ENCODE measurements at regions not wholly inside any gene's neighbourhood (a gene's known extent, or its start where the extent isn't known, plus 50 kb on each side); places are given as distances from the start of the nearest gene placed in this dataset.

- no peak for TF ChIP-seq ZNF274 (IDR thresholded peaks at IDR 0.05; ENCODE audit: low read depth, low read length)
Measured at GRCh38 chr13:95447814-95448213, 104.7 kb upstream of the CLDN10 start.

DNA sequence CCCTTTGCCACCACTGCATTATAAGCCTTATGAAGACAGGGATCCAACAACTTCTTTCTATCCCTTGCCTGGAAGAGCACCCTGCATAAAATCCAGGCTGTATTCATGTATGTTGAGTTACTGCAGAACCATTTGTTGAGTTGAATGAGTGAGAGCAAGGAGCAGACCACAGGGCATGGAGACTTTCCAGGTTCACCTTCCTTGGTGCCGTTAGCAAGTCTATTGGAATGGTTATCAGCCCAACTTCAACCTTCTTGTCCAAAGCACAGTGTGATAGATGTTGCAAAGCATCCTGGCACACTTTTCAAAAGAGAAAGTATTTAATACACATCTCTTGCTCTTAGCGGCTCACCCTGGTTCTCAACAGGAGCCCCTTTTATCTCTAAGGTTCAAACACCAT lies 100.9 kb upstream of the CLDN10 start:
- H3K4me3 ChIP-seq (ENCODE audit: low read length) = no peak overlapping the region
- TF ChIP-seq ZNF274 (IDR thresholded peaks at IDR 0.05; ENCODE audit: low read depth, low read length) = no peak

More at GRCh38 chr13:95447814-95448213, 104.7 kb upstream of the CLDN10 start:
- H3K4me3 ChIP-seq (ENCODE audit: low read length) = no peak overlapping the region

GRCh38 chr13:95452375-95452774 lies 100.1 kb upstream of the CLDN10 start:
- H3K4me3 ChIP-seq (ENCODE audit: low read length) = no peak overlapping the region
- TF ChIP-seq ZNF274 (IDR thresholded peaks at IDR 0.05; ENCODE audit: low read depth, low read length) = no peak

DNA sequence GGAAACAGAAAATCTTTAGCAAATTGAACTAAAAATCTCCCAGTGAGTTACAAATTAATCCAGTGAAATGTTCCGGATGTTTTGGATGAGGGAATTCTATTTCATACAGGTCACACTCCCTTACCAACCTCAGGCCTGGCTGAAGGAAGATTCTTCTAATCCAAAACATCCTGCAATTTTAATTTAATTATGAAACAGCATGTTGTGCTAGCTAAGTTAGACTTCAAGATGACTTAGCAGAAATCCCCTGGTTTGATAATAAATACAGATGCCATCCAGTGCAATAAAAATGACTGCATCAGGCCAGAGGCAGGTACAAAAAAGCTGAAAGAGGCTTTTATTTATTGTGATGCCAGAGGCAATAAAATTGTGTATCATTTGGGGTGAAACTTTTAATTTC lies 96.7 kb upstream of the CLDN10 start:
- TF ChIP-seq ZNF274 (IDR thresholded peaks at IDR 0.05; ENCODE audit: low read depth, low read length) = no peak
- H3K4me3 ChIP-seq (ENCODE audit: low read length) = no peak overlapping the region

DNA sequence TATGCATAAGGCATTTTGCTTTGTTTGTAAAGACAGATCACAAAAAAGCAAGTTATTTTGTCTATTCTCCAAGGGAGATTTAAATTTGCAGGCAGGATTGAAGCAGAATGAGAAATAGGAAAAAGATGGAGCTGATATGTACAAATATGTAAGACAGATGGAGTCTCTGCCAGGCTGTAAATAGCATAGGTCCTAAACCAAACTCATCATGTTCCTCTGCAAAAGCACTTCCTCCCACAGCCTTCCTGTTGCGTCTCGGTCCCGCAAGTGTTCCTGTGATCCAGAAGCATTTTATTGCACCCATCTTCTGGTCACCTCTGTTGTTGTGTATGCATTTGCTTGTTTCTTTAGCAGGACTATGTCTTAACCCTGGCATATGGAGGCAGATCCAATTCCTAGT lies 95.7 kb upstream of the CLDN10 start:
- TF ChIP-seq ZNF274 (IDR thresholded peaks at IDR 0.05; ENCODE audit: low read depth, low read length) = no peak
- peak overlapping the region; percentile 53; the same call in 1 of the 2 replicates for H3K4me3 ChIP-seq (ENCODE audit: low read length)

DNA sequence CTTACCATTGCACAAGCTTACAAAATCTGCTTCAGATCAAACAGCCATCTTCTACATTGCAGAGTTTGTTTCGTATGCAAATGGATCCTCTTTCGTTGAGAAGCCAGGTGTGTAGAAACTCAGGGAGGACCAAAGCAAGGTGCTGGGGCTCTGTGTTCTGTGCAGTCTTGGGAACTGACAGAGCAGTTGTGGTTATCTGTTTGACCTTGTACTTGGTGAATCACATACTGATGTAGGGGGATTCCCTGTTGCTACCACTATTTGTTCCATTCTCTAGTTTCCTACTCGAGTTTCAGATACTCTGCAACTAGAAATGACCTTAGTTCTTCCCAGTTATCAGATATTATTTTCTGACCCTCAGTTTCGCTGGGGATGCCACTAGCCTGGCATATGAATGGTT lies 95.2 kb upstream of the CLDN10 start:
- no peak for TF ChIP-seq ZNF274 (IDR thresholded peaks at IDR 0.05; ENCODE audit: low read depth, low read length)
- no peak overlapping the region for H3K4me3 ChIP-seq (ENCODE audit: low read length)

- TF ChIP-seq ZNF274 (IDR thresholded peaks at IDR 0.05; ENCODE audit: low read depth, low read length) = no peak
- no peak overlapping the region for H3K4me3 ChIP-seq (ENCODE audit: low read length)
Measured at GRCh38 chr13:95462801-95463200, 89.7 kb upstream of the CLDN10 start.

- TF ChIP-seq ZNF274 (IDR thresholded peaks at IDR 0.05; ENCODE audit: low read depth, low read length) = no peak
- H3K4me3 ChIP-seq (ENCODE audit: low read length) = no peak overlapping the region
Measured at GRCh38 chr13:95463531-95463930, 89.0 kb upstream of the CLDN10 start.

DNA sequence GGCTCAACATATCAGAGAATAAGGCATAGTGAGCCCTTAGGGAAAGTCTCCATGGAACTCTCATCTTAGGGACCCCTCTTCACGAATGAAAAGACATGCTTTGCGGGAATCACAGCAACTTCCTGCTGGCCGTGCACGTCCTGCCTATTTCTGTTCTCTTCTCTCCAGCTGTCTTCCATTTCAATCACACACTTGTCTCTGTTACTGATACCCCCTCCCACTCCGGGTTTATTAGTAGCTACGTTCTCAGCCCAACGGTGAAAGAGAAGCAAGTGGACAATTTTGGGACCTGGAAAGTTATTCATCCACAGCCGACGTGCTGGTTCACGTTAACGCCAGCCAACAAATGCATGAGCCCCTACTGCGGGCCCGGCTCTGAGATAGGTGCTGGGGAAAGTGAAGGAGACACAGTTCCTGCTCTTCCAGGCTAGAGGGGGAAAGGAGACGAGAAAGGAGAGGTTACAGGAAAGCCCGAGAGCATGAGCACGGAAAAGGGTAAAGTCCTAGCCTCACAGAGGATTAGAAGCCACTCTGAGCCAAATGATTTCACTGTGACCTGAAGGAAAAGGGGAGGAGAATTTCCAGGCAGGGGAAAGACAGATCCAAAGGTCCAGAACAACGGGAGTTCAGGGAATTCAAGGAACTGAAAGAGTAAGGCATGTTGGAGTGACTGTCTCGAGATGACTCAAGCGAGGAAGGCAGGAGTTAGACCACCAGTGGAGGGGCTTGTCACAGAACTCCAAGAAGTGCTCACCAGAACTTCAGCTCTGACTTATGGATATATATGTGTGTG lies 81.8 kb upstream of the CLDN10 start:
- H3K4me3 ChIP-seq (ENCODE audit: low read length) = no peak overlapping the region
- no peak for TF ChIP-seq ZNF274 (IDR thresholded peaks at IDR 0.05; ENCODE audit: low read depth, low read length)

- TF ChIP-seq ZNF274 (IDR thresholded peaks at IDR 0.05; ENCODE audit: low read depth, low read length) = no peak
- no peak overlapping the region for H3K4me3 ChIP-seq (ENCODE audit: low read length)
Measured at GRCh38 chr13:95471960-95472359, 80.6 kb upstream of the CLDN10 start.

GRCh38 chr13:95474992-95475391 lies 77.5 kb upstream of the CLDN10 start:
- no peak for TF ChIP-seq ZNF274 (IDR thresholded peaks at IDR 0.05; ENCODE audit: low read depth, low read length)
- H3K4me3 ChIP-seq (ENCODE audit: low read length) = no peak overlapping the region

GRCh38 chr13:95477187-95477586 lies 75.3 kb upstream of the CLDN10 start:
- no peak for TF ChIP-seq ZNF274 (IDR thresholded peaks at IDR 0.05; ENCODE audit: low read depth, low read length)
- no peak overlapping the region for H3K4me3 ChIP-seq (ENCODE audit: low read length)

- H3K4me3 ChIP-seq (ENCODE audit: low read length) = no peak overlapping the region
- no peak for TF ChIP-seq ZNF274 (IDR thresholded peaks at IDR 0.05; ENCODE audit: low read depth, low read length)
Measured at GRCh38 chr13:95479731-95480130, 72.8 kb upstream of the CLDN10 start.

DNA sequence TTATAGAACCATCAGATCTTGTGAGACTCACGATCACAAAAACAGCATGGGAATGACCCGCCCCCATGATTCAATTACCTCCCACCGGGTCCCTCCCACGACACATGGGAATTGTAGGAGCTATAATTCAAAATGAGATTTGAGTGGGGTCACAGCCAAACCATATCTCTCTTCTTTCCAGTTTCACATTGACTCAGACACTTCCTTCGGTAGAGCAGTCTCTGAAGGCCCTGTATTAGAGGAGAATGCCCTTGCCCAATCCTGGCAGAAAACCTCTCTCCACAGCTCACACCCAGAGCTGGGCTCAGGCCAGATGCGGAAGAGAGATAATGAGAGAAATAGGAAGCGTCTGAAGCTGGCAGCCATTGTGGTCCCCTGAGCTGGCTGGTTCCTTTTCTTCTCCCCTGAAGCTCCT lies 72.4 kb upstream of the CLDN10 start:
- H3K4me3 ChIP-seq (ENCODE audit: low read length) = no peak overlapping the region
- TF ChIP-seq ZNF274 (IDR thresholded peaks at IDR 0.05; ENCODE audit: low read depth, low read length) = no peak

GRCh38 chr13:95480791-95481780 lies 71.4 kb upstream of the CLDN10 start:
- H3K4me3 ChIP-seq (ENCODE audit: low read length) = no peak overlapping the region
- TF ChIP-seq ZNF274 (IDR thresholded peaks at IDR 0.05; ENCODE audit: low read depth, low read length) = no peak

Data from GM08714 (cell line).